HEK293 (cell line): ENCODE measurements at regions not wholly inside any gene's neighbourhood (a gene's known extent, or its start where the extent isn't known, plus 50 kb on each side); places are given as distances from the start of the nearest gene placed in this dataset.
A peak's percentile ranks its signal among the peaks of the same experiment; 100 is the strongest.

Experiments used
- CTCF ChIA-PET: fragments of 350-600 bp; formaldehyde crosslinking; extraction: SDS; loops from one replicate; lab custom pipeline; 2021; ENCODE audit warnings: antibody characterized with exemption; lab: Yijun Ruan, JAX
- POLR2A ChIA-PET: fragments of 300-600 bp; formaldehyde crosslinking; extraction: SDS; loops from one replicate; lab custom pipeline; 2020; ENCODE audit warnings: antibody characterized with exemption, inconsistent platforms; lab: Yijun Ruan, JAX
- H3K27ac ChIP-seq: fragments of 200-500 bp; sonication (Bioruptor generic); 2 replicates; pipeline ENCODE4 v1.5.1; 2014; ENCODE audit warnings: low read depth, low read length, control low read depth, inconsistent platforms; ENCODE audit errors: extremely low read depth
- H3K36me3 ChIP-seq, 2 experiments: fragments of 200-500 bp in 1 of 2; sonication (Bioruptor generic) in 1 of 2; 1 replicate in 1 of 2; 2 replicates in 1 of 2; pipeline ENCODE4 v1.5.1; 2014 to 2017; ENCODE audit warnings: inconsistent platforms in 2 of 2, low read length in 2 of 2; ENCODE audit not compliant: control insufficient read depth in 2 of 2, insufficient read depth in 1 of 2
- H3K4me1 ChIP-seq: fragments of 200-500 bp; sonication (Bioruptor generic); 2 replicates; pipeline ENCODE4 v1.5.1; 2014; ENCODE audit warnings: mild to moderate bottlenecking, low read length, inconsistent platforms; ENCODE audit not compliant: control insufficient read depth, insufficient read depth
- H3K4me3 ChIP-seq: 2 replicates; pipeline ENCODE4 v1.5.1; 2011; ENCODE audit warnings: low read depth, mild to moderate bottlenecking, control low read depth, low read length, moderate library complexity
- H3K9me3 ChIP-seq: fragments of 200-500 bp; sonication (Bioruptor generic); 2 replicates; pipeline ENCODE4 v1.5.1; 2014; ENCODE audit warnings: low read depth, low read length, inconsistent platforms; ENCODE audit not compliant: control insufficient read depth, insufficient read depth
- BCL11B ChIP-seq: fragments of 450-650 bp; formaldehyde crosslinking; IDR thresholded peaks from 2 replicates; pipeline ENCODE4 v1.5.1; 2016; ENCODE audit warnings: low read depth, missing biosample characterization, missing genetic modification characterization
- KLF1 ChIP-seq: fragments of 450-650 bp; formaldehyde crosslinking; IDR thresholded peaks from 2 replicates; pipeline ENCODE4 v1.5.1; 2016; ENCODE audit warnings: missing biosample characterization, missing genetic modification characterization
- PRDM6 ChIP-seq: fragments of 450-650 bp; formaldehyde crosslinking; IDR thresholded peaks from 2 replicates; pipeline ENCODE4 v1.5.1; 2017; ENCODE audit warnings: missing biosample characterization, missing genetic modification characterization
- SALL2 ChIP-seq: fragments of 450-650 bp; formaldehyde crosslinking; IDR thresholded peaks from 2 replicates; pipeline ENCODE4 v1.5.0; 2017; ENCODE audit warnings: missing biosample characterization, mild to moderate bottlenecking, missing genetic modification characterization, borderline replicate concordance
- SP3 ChIP-seq: fragments of 450-650 bp; formaldehyde crosslinking; IDR thresholded peaks from 2 replicates; pipeline ENCODE4 v1.5.1; 2016; ENCODE audit warnings: missing biosample characterization, missing genetic modification characterization
- TRIM28 ChIP-seq: IDR thresholded peaks from 2 replicates; pipeline ENCODE4 v1.6.1; 2011; ENCODE audit warnings: low read length, control low read depth, borderline replicate concordance
- WT1 ChIP-seq: fragments of 450-650 bp; formaldehyde crosslinking; IDR thresholded peaks from 2 replicates; pipeline ENCODE4 v1.5.1; 2016; ENCODE audit warnings: missing biosample characterization, missing genetic modification characterization
- YY2 ChIP-seq: fragments of 450-650 bp; formaldehyde crosslinking; IDR thresholded peaks from 2 replicates; pipeline ENCODE4 v1.5.1; 2016; ENCODE audit warnings: missing biosample characterization, missing genetic modification characterization
- ZBTB17 ChIP-seq: fragments of 450-650 bp; formaldehyde crosslinking; IDR thresholded peaks from 2 replicates; pipeline ENCODE4 v1.5.1; 2016; ENCODE audit warnings: missing biosample characterization, missing genetic modification characterization
- ZBTB26 ChIP-seq: fragments of 450-650 bp; formaldehyde crosslinking; optimal IDR thresholded peaks from 2 replicates; pipeline ENCODE3; 2016; ENCODE audit warnings: missing biosample characterization, mild to moderate bottlenecking, missing genetic modification characterization
- ZBTB48 ChIP-seq: fragments of 450-650 bp; formaldehyde crosslinking; IDR thresholded peaks from 2 replicates; pipeline ENCODE4 v1.5.1; 2016; ENCODE audit warnings: missing biosample characterization, missing genetic modification characterization
- ZNF10 ChIP-seq: fragments of 450-650 bp; formaldehyde crosslinking; IDR thresholded peaks from 2 replicates; pipeline ENCODE4 v1.5.1; 2017; ENCODE audit warnings: missing biosample characterization, missing genetic modification characterization
- ZNF138 ChIP-seq: fragments of 450-650 bp; formaldehyde crosslinking; IDR thresholded peaks from 2 replicates; pipeline ENCODE4 v1.5.1; 2016; ENCODE audit warnings: missing biosample characterization, missing genetic modification characterization, borderline replicate concordance
- ZNF146 ChIP-seq: fragments of 450-650 bp; formaldehyde crosslinking; IDR thresholded peaks from 2 replicates; pipeline ENCODE4 v1.5.1; 2016; ENCODE audit warnings: missing biosample characterization, missing genetic modification characterization
- ZNF175 ChIP-seq: fragments of 450-650 bp; formaldehyde crosslinking; IDR thresholded peaks from 2 replicates; pipeline ENCODE4 v1.5.1; 2016; ENCODE audit warnings: missing biosample characterization, missing genetic modification characterization
- ZNF280D ChIP-seq: fragments of 450-650 bp; formaldehyde crosslinking; IDR thresholded peaks from 2 replicates; pipeline ENCODE4 v1.5.1; 2016; ENCODE audit warnings: missing biosample characterization, missing genetic modification characterization
- ZNF292 ChIP-seq: fragments of 450-650 bp; formaldehyde crosslinking; IDR thresholded peaks from 2 replicates; pipeline ENCODE4 v1.5.1; 2016; ENCODE audit warnings: low read depth, missing biosample characterization, missing genetic modification characterization, borderline replicate concordance
- ZNF335 ChIP-seq: fragments of 450-650 bp; formaldehyde crosslinking; conservative IDR thresholded peaks from 2 replicates; pipeline ENCODE4 v1.5.1; 2016; ENCODE audit warnings: missing biosample characterization, missing genetic modification characterization
- ZNF404 ChIP-seq: fragments of 450-650 bp; formaldehyde crosslinking; IDR thresholded peaks from 2 replicates; pipeline ENCODE4 v1.5.1; 2017; ENCODE audit warnings: missing biosample characterization, missing genetic modification characterization
- ZNF433 ChIP-seq: fragments of 450-650 bp; formaldehyde crosslinking; IDR thresholded peaks from 2 replicates; pipeline ENCODE4 v1.5.1; 2016; ENCODE audit warnings: missing biosample characterization, missing genetic modification characterization, low read depth
- ZNF473 ChIP-seq: fragments of 450-650 bp; formaldehyde crosslinking; IDR thresholded peaks from 2 replicates; pipeline ENCODE4 v1.5.1; 2017; ENCODE audit warnings: missing biosample characterization, missing genetic modification characterization
- ZNF518A ChIP-seq: fragments of 450-650 bp; formaldehyde crosslinking; conservative IDR thresholded peaks from 2 replicates; pipeline ENCODE4 v1.5.1; 2016; ENCODE audit warnings: low read depth, missing biosample characterization, missing genetic modification characterization
- ZNF561 ChIP-seq: fragments of 450-650 bp; IDR thresholded peaks from 2 replicates; pipeline ENCODE4 v1.5.1; 2018; ENCODE audit warnings: missing biosample characterization, missing genetic modification characterization, borderline replicate concordance
- ZNF571 ChIP-seq: fragments of 450-650 bp; formaldehyde crosslinking; IDR thresholded peaks from 2 replicates; pipeline ENCODE4 v1.5.0; 2017; ENCODE audit warnings: missing biosample characterization, missing genetic modification characterization
- ZNF585B ChIP-seq: fragments of 450-650 bp; formaldehyde crosslinking; IDR thresholded peaks from 2 replicates; pipeline ENCODE4 v1.5.1; 2016; ENCODE audit warnings: missing biosample characterization, missing genetic modification characterization
- ZNF624 ChIP-seq: fragments of 450-650 bp; formaldehyde crosslinking; IDR thresholded peaks from 2 replicates; pipeline ENCODE4 v1.5.1; 2017; ENCODE audit warnings: missing biosample characterization, missing genetic modification characterization
- ZNF776 ChIP-seq: fragments of 450-650 bp; formaldehyde crosslinking; IDR thresholded peaks from 2 replicates; pipeline ENCODE4 v1.5.0; 2017; ENCODE audit warnings: missing biosample characterization, missing genetic modification characterization, borderline replicate concordance
- ZNF843 ChIP-seq: fragments of 450-650 bp; formaldehyde crosslinking; IDR thresholded peaks from 2 replicates; pipeline ENCODE4 v1.5.1; 2016; ENCODE audit warnings: missing biosample characterization, missing genetic modification characterization
- ZSCAN23 ChIP-seq: fragments of 450-650 bp; formaldehyde crosslinking; IDR thresholded peaks from 2 replicates; pipeline ENCODE4 v1.5.1; 2016; ENCODE audit warnings: missing biosample characterization, missing genetic modification characterization

GRCh38 chr18:22485808-22486244, 68.1 kb upstream of the CTAGE1 start:
- Histone ChIP-seq H3K36me3 (no peaks in the 10 kb centered on the region), H3K4me3 (no peak overlapping the region), H3K4me1 (no peaks in the 10 kb centered on the region), H3K9me3 (no peaks in the 10 kb centered on the region), H3K27ac (no peak overlapping the region; the same call in 1 of the 2 replicates)
- ChIA-PET CTCF (interaction anchor here (0.7 to 0.9 kb wide), 2 partner anchors 8 to 489 kb away, joined by 3 read pairs; no protein-coding TSS in a partner anchor), POLR2A (no interaction called here)
- no peak for TF ChIP-seq ZNF10 (tag by site-specific recombination)
- no peak for TF ChIP-seq KLF1 (tag by site-specific recombination)
- TF ChIP-seq ZNF138, result no peak
- no peak for TF ChIP-seq ZNF292 (tag by site-specific recombination)
- TF ChIP-seq ZNF585B (tag by site-specific recombination), result no peak
- no peak for TF ChIP-seq WT1
- TF ChIP-seq ZNF280D, result no peak
- no peak for TF ChIP-seq ZNF473
- peak; percentile 33; the same call in 1 of the 2 replicates for TF ChIP-seq ZNF335 (tag by site-specific recombination)
- 0 out of 2 replicates have a peak, but pooled peaks have one; percentile 14 for TF ChIP-seq ZNF518A (tag by site-specific recombination)
- no peak for TF ChIP-seq ZNF571
- TF ChIP-seq ZNF404, result no peak
- no peak for TF ChIP-seq ZBTB26
- TF ChIP-seq PRDM6 (tag by site-specific recombination), result no peak
- TF ChIP-seq SALL2 (tag by site-specific recombination), result no peak
- no peak for TF ChIP-seq SP3 (tag by site-specific recombination)
- no peak for TF ChIP-seq BCL11B (tag by site-specific recombination)
- no peak for TF ChIP-seq ZNF433
- TF ChIP-seq ZSCAN23 (tag by site-specific recombination), result no peak
- no peak for TF ChIP-seq ZBTB17 (tag by site-specific recombination)
- no peak; the same call in 1 of the 2 replicates for TF ChIP-seq YY2 (tag by site-specific recombination)
- TF ChIP-seq ZBTB48 (tag by site-specific recombination), result peak; percentile 37; the same call in 1 of the 2 replicates
- TF ChIP-seq ZNF175 (tag by site-specific recombination), result no peak
- TF ChIP-seq ZNF561 (tag by site-specific recombination), result no peak
- no peak for TF ChIP-seq ZNF776 (tag by site-specific recombination)
- no peak for TF ChIP-seq ZNF843 (tag by site-specific recombination)
- TF ChIP-seq TRIM28, result peak; percentile 71
- TF ChIP-seq ZNF146, result no peak
- TF ChIP-seq ZNF624, result no peak
